Esophagus muscularis mucosa (tissue), 4 donors: ENCODE measurements at regions not wholly inside any gene's neighbourhood (a gene's known extent, or its start where the extent isn't known, plus 50 kb on each side); places are given as distances from the start of the nearest gene placed in this dataset.

Source experiments
- CTCF ChIP-seq, 3 experiments: fragments of 200-600 bp in 2 of 3; fragments of 450-650 bp in 1 of 3; sonication (generic) in 2 of 3; IDR thresholded peaks; one replicate each; pipeline ENCODE4 v1.5.1; 2017 to 2019; ENCODE audit warnings: antibody characterized with exemption in 3 of 3, mild to moderate bottlenecking in 2 of 3, moderate library complexity in 1 of 3
- EP300 ChIP-seq: sonication (generic); formaldehyde crosslinking; IDR thresholded peaks from one replicate; pipeline ENCODE4 v1.6.1; 2017; ENCODE audit warnings: antibody characterized with exemption
- POLR2A ChIP-seq: fragments of 450-650 bp; IDR thresholded peaks from one replicate; pipeline ENCODE4 v1.6.1; 2017; ENCODE audit warnings: antibody characterized with exemption, moderate library complexity, mild to moderate bottlenecking, low read depth
- POLR2AphosphoS5 ChIP-seq, 2 donors: sonication (generic); formaldehyde crosslinking; IDR thresholded peaks; one replicate each; pipeline ENCODE4 v1.6.1; 2017; ENCODE audit warnings: antibody characterized with exemption in 2 of 2

GRCh38 chr7:98493030-98493778, 92.3 kb upstream of the BAIAP2L1 start:
- TF ChIP-seq CTCF (IDR thresholded peaks at IDR 0.05) (no peak), EP300 (no peak), POLR2A (no peak), POLR2AphosphoS5 (IDR thresholded peaks at IDR 0.05) (no peak)
